K562 (cell line): ENCODE measurements at regions not wholly inside any gene's neighbourhood (a gene's known extent, or its start where the extent isn't known, plus 50 kb on each side); places are given as distances from the start of the nearest gene placed in this dataset.

Experiments
- ATAC-seq: fragments of 200-7000 bp; cut with Tn5 transposase; 3 replicates; pipeline ENCODE4 v1.9.1; 2020; ENCODE audit warnings: moderate library complexity
- BruUV-seq: library from RNA; stranded (reverse); fragments of 400-500 nt; replicated peaks from 2 replicates; lab custom pipeline; 2021; lab: Mats Ljungman, UMichigan
- CTCF ChIA-PET: fragments of 300-600 bp; formaldehyde crosslinking; extraction: SDS; loops from one replicate; lab custom pipeline; 2021; ENCODE audit warnings: low intra/inter-chr PET ratio; lab: Yijun Ruan, JAX
- POLR2A ChIA-PET: fragments of 300-600, 350-650 bp; sonication (Branson Sonifier 250); formaldehyde crosslinking; extraction: SDS; loops from one replicate; lab custom pipeline; 2021; ENCODE audit warnings: antibody characterized with exemption, inconsistent platforms; lab: Yijun Ruan, JAX
- DNase-seq, 4 experiments: peaks; one replicate each; pipeline versions ENCODE4 v3.0.0 to v3.0.0-alpha.2; 2011 to 2018; ENCODE audit warnings: low spot score in 3 of 4, mixed read lengths in 3 of 4; ENCODE audit errors: extremely low read depth in 1 of 4
- FAIRE-seq: peaks from 2 replicates; lab custom pipeline; 2011; peaks lifted over from hg19 to GRCh38; lab: Jason Lieb, UNC
- H2AFZ ChIP-seq: 2 replicates; pipeline ENCODE4 v1.6.0; 2011; ENCODE audit warnings: low read depth, low read length, control low read depth, inconsistent platforms
- H3K27ac ChIP-seq: fragments of 200-600 bp; 3 replicates; pipeline ENCODE4 v1.8.0; 2011; ENCODE audit warnings: low read depth, mild to moderate bottlenecking, control low read depth, inconsistent platforms, low read length, moderate library complexity, mixed read lengths; ENCODE audit errors: extremely low read depth
- H3K27me3 ChIP-seq, 2 experiments: fragments of 300-600 bp in 1 of 2; 2 replicates in 1 of 2; 3 replicates in 1 of 2; pipeline versions ENCODE4 v1.6.0 to v1.8.0; 2011; ENCODE audit warnings: inconsistent platforms in 2 of 2, low read length in 2 of 2, mild to moderate bottlenecking in 1 of 2, mixed read lengths in 1 of 2, moderate library complexity in 1 of 2; ENCODE audit not compliant: control insufficient read depth in 2 of 2, insufficient read depth in 2 of 2
- H3K36me3 ChIP-seq: fragments of 300-600 bp; 3 replicates; pipeline ENCODE4 v1.8.0; 2011; ENCODE audit warnings: mild to moderate bottlenecking, low read length, inconsistent platforms; ENCODE audit not compliant: control insufficient read depth, insufficient read depth
- H3K4me1 ChIP-seq, 2 experiments: fragments of 200-600 bp in 1 of 2; replicated peaks in 1 of 2; 2 replicates in 1 of 2; 3 replicates in 1 of 2; pipeline versions ENCODE4 v1.5.1 to v1.8.0; 2011; ENCODE audit warnings: inconsistent platforms in 2 of 2, low read length in 2 of 2, mild to moderate bottlenecking in 1 of 2, mixed read lengths in 1 of 2, moderate library complexity in 1 of 2; ENCODE audit not compliant: control insufficient read depth in 2 of 2, insufficient read depth in 2 of 2
- H3K4me2 ChIP-seq: 2 replicates; pipeline ENCODE4 v1.6.1; 2011; ENCODE audit warnings: low read length, control low read depth, inconsistent platforms, mixed read lengths; ENCODE audit not compliant: insufficient read depth
- H3K4me3 ChIP-seq: fragments of 200-600 bp; sonication (generic), shearing (Covaris generic); 2 replicates; pipeline ENCODE4 v1.5.1; 2016; ENCODE audit warnings: control low read depth, inconsistent platforms
- H3K79me2 ChIP-seq: fragments of 200-600 bp; 3 replicates; pipeline ENCODE4 v1.8.0; 2011; ENCODE audit warnings: low read length, inconsistent platforms; ENCODE audit not compliant: control insufficient read depth, insufficient read depth
- H3K9ac ChIP-seq, 2 experiments: 2 replicates each; pipeline versions ENCODE4 v1.6.0 to v1.6.1; 2011; ENCODE audit warnings: low read depth in 2 of 2, low read length in 2 of 2, control low read depth in 1 of 2, inconsistent platforms in 1 of 2, mild to moderate bottlenecking in 1 of 2, mixed read lengths in 1 of 2; ENCODE audit not compliant: insufficient read depth in 1 of 2
- H3K9me1 ChIP-seq: one replicate; pipeline ENCODE4 v1.6.0; 2011; ENCODE audit warnings: inconsistent platforms, mild to moderate bottlenecking, low read length, moderate library complexity; ENCODE audit not compliant: control insufficient read depth, insufficient read depth
- H3K9me3 ChIP-seq: replicated peaks from 2 replicates; pipeline ENCODE4 v1.5.1; 2011; ENCODE audit warnings: low read depth, low read length, inconsistent platforms; ENCODE audit not compliant: control insufficient read depth, insufficient read depth
- H4K20me1 ChIP-seq: replicated peaks from 2 replicates; pipeline ENCODE4 v1.6.1; 2011; ENCODE audit warnings: low read length, inconsistent platforms, mixed read lengths; ENCODE audit not compliant: control insufficient read depth, insufficient read depth
- CEBPZ ChIP-seq: fragments of 150-350 bp; IDR thresholded peaks from 2 replicates; pipeline ENCODE4 v1.6.1; 2014; ENCODE audit warnings: low read depth, mild to moderate bottlenecking, low read length, borderline replicate concordance
- HNRNPLL ChIP-seq: fragments of 200-400 bp; formaldehyde crosslinking; IDR thresholded peaks from 2 replicates; pipeline ENCODE4 v1.6.1; 2017; ENCODE audit warnings: low read length, low read depth, mild to moderate bottlenecking; ENCODE audit not compliant: poor library complexity, severe bottlenecking
- IFI16 ChIP-seq: fragments of 250-450 bp; sonication (Bioruptor Pico); IDR thresholded peaks from 2 replicates; pipeline ENCODE4 v2.1.2; 2022; ENCODE audit warnings: mild to moderate bottlenecking, inconsistent platforms
- IRF2 ChIP-seq: sonication (generic); formaldehyde crosslinking; IDR thresholded peaks from 2 replicates; pipeline ENCODE4 v1.8.1; 2022; ENCODE audit warnings: mild to moderate bottlenecking, missing genetic modification reagents
- SIRT6 ChIP-seq: IDR thresholded peaks from one replicate; pipeline ENCODE4 v1.6.1; 2012; ENCODE audit warnings: low read depth, mild to moderate bottlenecking, control low read depth, inconsistent platforms, low read length, moderate library complexity
- TAL1 ChIP-seq: fragments of 450-650 bp; IDR thresholded peaks from 2 replicates; pipeline ENCODE4 v1.6.1; 2016; ENCODE audit warnings: mild to moderate bottlenecking
- ZMIZ1 ChIP-seq, 2 experiments: fragments of 150-350 bp in 1 of 2; IDR thresholded peaks; 2 replicates each; pipeline ENCODE4 v1.6.1; 2012 to 2016; ENCODE audit warnings: low read depth in 2 of 2, low read length in 2 of 2, mild to moderate bottlenecking in 1 of 2, moderate library complexity in 1 of 2
- ZNF184 ChIP-seq: sonication (generic); formaldehyde crosslinking; IDR thresholded peaks from 2 replicates; pipeline ENCODE4 v1.5.0; 2020; ENCODE audit warnings: missing genetic modification reagents
- ZNF583 ChIP-seq: fragments of 250-450 bp; sonication (Bioruptor Pico); IDR thresholded peaks from 2 replicates; pipeline ENCODE4 v1.4.0; 2020
- ZNF707 ChIP-seq: fragments of 250-450 bp; sonication (Bioruptor Pico); conservative IDR thresholded peaks from 2 replicates; pipeline ENCODE4 v1.8.0; 2022; ENCODE audit warnings: inconsistent platforms, mild to moderate bottlenecking, moderate library complexity
- ZNF717 ChIP-seq: fragments of 250-450 bp; sonication (Bioruptor Pico); IDR thresholded peaks from 2 replicates; pipeline ENCODE4 v1.5.0; 2021
- ZNF785 ChIP-seq: fragments of 250-450 bp; sonication (Bioruptor Pico); IDR thresholded peaks from 2 replicates; pipeline ENCODE4 v1.4.0; 2020; ENCODE audit warnings: mild to moderate bottlenecking
- WGBS: fragments of 100-300 bp; shearing (Covaris generic); methylation state at CpG from one replicate; pipeline ENCODE4 v1.1.6; 2016; ENCODE audit warnings: low coverage, mixed read lengths; ENCODE audit not compliant: insufficient coverage; ENCODE audit errors: missing lambda C conversion rate; 5-methylcytosine and 5-hydroxymethylcytosine counted together
- in situ Hi-C: fragments of 300-500 bp; cut with MboI; formaldehyde crosslinking; loops from 4 replicates; pipeline ENCODE4 v1.15.0; 2018; ENCODE audit warnings: inconsistent platforms, mixed read lengths
- intact Hi-C: fragments of 100-400 bp; cut with micrococcal nuclease; formaldehyde crosslinking; loops from 2 replicates; pipeline ENCODE4 v1.14.2; 2022
- TF ChIP-seq, protein P1 (sequence below): fragments of 200-400 bp; formaldehyde crosslinking; IDR thresholded peaks from 2 replicates; pipeline ENCODE4 v1.6.1; 2017; ENCODE audit warnings: mild to moderate bottlenecking, low read depth, low read length, moderate library complexity

DNA sequence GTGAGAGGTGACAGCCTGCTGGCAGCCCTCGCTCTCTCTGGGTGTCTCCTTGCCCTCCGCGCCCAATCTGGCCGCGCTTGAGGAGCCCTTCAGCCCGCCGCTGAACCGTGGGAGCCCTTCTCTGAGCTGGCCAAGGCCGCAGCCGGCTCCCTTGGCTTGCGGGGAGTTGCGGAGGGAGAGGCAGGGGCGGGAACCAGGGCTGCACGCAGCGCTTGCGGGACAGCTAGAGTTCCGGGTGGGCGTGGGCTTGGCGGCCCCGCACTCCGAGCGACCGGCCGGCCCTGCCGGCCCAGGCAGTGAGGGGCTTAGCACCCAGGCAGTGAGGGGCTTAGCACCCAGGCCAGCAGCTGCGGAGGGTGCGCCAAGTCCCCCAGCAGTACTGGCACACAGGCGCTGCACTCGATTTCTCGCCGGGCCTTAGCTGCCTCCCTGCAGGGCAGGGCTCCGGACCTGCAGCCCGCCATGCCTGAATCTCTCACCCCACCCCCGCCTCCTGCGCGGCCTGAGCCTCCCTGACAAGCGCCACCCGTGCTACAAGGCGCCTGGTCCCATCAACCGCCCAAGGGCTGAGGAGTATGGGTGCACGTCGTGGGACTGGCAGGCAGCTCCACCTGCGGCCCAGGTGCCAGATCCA is 1526.1 kb downstream of the FAM181B start (continued):
- TF ChIP-seq, protein P1, sequence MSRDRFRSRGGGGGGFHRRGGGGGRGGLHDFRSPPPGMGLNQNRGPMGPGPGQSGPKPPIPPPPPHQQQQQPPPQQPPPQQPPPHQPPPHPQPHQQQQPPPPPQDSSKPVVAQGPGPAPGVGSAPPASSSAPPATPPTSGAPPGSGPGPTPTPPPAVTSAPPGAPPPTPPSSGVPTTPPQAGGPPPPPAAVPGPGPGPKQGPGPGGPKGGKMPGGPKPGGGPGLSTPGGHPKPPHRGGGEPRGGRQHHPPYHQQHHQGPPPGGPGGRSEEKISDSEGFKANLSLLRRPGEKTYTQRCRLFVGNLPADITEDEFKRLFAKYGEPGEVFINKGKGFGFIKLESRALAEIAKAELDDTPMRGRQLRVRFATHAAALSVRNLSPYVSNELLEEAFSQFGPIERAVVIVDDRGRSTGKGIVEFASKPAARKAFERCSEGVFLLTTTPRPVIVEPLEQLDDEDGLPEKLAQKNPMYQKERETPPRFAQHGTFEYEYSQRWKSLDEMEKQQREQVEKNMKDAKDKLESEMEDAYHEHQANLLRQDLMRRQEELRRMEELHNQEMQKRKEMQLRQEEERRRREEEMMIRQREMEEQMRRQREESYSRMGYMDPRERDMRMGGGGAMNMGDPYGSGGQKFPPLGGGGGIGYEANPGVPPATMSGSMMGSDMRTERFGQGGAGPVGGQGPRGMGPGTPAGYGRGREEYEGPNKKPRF: no peak

DNA sequence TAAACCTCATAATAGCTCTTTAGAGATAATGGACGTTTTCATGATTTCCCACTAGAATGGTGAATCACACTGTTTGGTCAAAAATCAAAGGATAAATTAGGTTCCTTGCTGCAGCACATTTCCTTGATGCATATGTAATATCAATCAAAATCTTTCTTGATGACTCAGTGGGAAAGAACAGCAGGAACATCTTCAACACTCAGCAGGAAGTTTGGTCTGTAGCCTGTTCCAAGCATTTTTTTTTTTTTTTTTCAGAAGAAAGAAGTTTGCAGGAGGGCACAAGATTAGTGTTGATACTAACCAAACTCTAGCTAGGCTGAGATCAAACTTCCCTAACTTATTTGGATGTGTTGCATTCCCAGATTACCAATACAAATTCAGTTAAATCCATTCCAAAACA is 1529.8 kb downstream of the FAM181B start:
- H3K4me2 ChIP-seq: no peak overlapping the region
- POLR2A ChIA-PET: no interaction called here
- H3K27ac ChIP-seq: no peak overlapping the region
- FAIRE-seq (no peak), ATAC-seq (no peak), DNase-seq (no peak)
- no peaks in the 10 kb centered on the region for H3K4me1 ChIP-seq
- no peak overlapping the region for H3K4me3 ChIP-seq
- in situ Hi-C loops (no loop called here), intact Hi-C loops (no loop called here)
- no peaks in the 10 kb centered on the region for H3K36me3 ChIP-seq
- H3K9me3 ChIP-seq: no peaks in the 10 kb centered on the region
- no peaks in the 10 kb centered on the region for H3K9me1 ChIP-seq
- H4K20me1 ChIP-seq: no peaks in the 10 kb centered on the region
- WGBS: 0% methylated on average over 1 of the region's 1 CpG
- H3K79me2 ChIP-seq: no peaks in the 10 kb centered on the region
- no peak overlapping the region for H3K9ac ChIP-seq
- CTCF ChIA-PET: no interaction called here
- no peak overlapping the region for H2AFZ ChIP-seq
- H3K27me3 ChIP-seq: no peaks in the 10 kb centered on the region
- no TSS peak for BruUV-seq
- TF ChIP-seq SIRT6 (no peak), ZNF785 (no peak), HNRNPLL (no peak), ZNF717 (no peak), ZNF707 (no peak), ZMIZ1 (IDR thresholded peaks at IDR 0.05; ENCODE audit: low read depth in 2 of 2, low read length in 2 of 2) (no peak), IFI16 (CRISPR knock-in tag) (no peak), ZNF583 (CRISPR knock-in tag) (no peak), CEBPZ (no peak), IRF2 (CRISPR knock-in tag) (no peak), ZNF184 (CRISPR knock-in tag) (no peak), TAL1 (no peak)
